Glomerular endothelial cell (primary cell): ENCODE measurements at regions not wholly inside any gene's neighbourhood (a gene's known extent, or its start where the extent isn't known, plus 50 kb on each side); places are given as distances from the start of the nearest gene placed in this dataset.

ENCODE experiments used
- DNase-seq: peaks from one replicate; pipeline ENCODE4 v3.0.0-alpha.2; 2011; ENCODE audit warnings: low read depth, low spot score; ENCODE audit errors: extremely low read depth

- DNase-seq, result no peak
Observed at GRCh38 chr3:72139316-72139715, 354.4 kb upstream of the PROK2 start.

GRCh38 chr3:72137865-72138861 is 353.2 kb upstream of the PROK2 start:
- DNase-seq, result no peak

- DNase-seq, result no peak
Observed at GRCh38 chr3:72135636-72136035, 350.7 kb upstream of the PROK2 start.

GRCh38 chr3:72134989-72135451 is 350.1 kb upstream of the PROK2 start:
- DNase-seq, result no peak

GRCh38 chr3:72133329-72134011 is 348.5 kb upstream of the PROK2 start:
- no peak for DNase-seq

- no peak for DNase-seq
Observed at GRCh38 chr3:72131899-72132298, 347.0 kb upstream of the PROK2 start.

- no peak for DNase-seq
Observed at GRCh38 chr3:72130565-72130964, 345.6 kb upstream of the PROK2 start.

GRCh38 chr3:72129501-72130094 is 344.6 kb upstream of the PROK2 start:
- no peak for DNase-seq

GRCh38 chr3:72128921-72129320 is 344.0 kb upstream of the PROK2 start:
- no peak for DNase-seq

- DNase-seq, result no peak
Observed at GRCh38 chr3:72127844-72128243, 342.9 kb upstream of the PROK2 start.

GRCh38 chr3:72127224-72127612 is 342.3 kb upstream of the PROK2 start:
- no peak for DNase-seq

- no peak for DNase-seq
Observed at GRCh38 chr3:72126441-72127223, 341.7 kb upstream of the PROK2 start.

- no peak for DNase-seq
Observed at GRCh38 chr3:72123908-72124441, 339.0 kb upstream of the PROK2 start.

- no peak for DNase-seq
Observed at GRCh38 chr3:72120806-72121778, 336.1 kb upstream of the PROK2 start.

- DNase-seq, result no peak
Observed at GRCh38 chr3:72120039-72120438, 335.1 kb upstream of the PROK2 start.

GRCh38 chr3:72118628-72119027 is 333.7 kb upstream of the PROK2 start:
- DNase-seq, result no peak

- DNase-seq, result no peak
Observed at GRCh38 chr3:72116226-72116625, 331.3 kb upstream of the PROK2 start.

- no peak for DNase-seq
Observed at GRCh38 chr3:72115307-72115706, 330.4 kb upstream of the PROK2 start.

GRCh38 chr3:72114773-72115172 is 329.8 kb upstream of the PROK2 start:
- DNase-seq, result no peak
